Neural cell (in vitro differentiated cells): ENCODE measurements at regions not wholly inside any gene's neighbourhood (a gene's known extent, or its start where the extent isn't known, plus 50 kb on each side); places are given as distances from the start of the nearest gene placed in this dataset.

Experiments used
- H2AFZ ChIP-seq: fragments of 200-600, 300-800 bp; sonication (generic), shearing (Covaris generic); 2 replicates; pipeline ENCODE4 v1.6.0; 2014; ENCODE audit warnings: low read depth, mild to moderate bottlenecking, antibody characterized with exemption, low read length, moderate library complexity
- H3F3A ChIP-seq: fragments of 200-600 bp; shearing (Covaris generic); 2 replicates; pipeline ENCODE4 v1.6.1; 2016; ENCODE audit warnings: mild to moderate bottlenecking, moderate library complexity, mixed read lengths, antibody characterized with exemption, low read length; ENCODE audit not compliant: insufficient read depth, poor library complexity, severe bottlenecking
- H3K27ac ChIP-seq: fragments of 200-600, 300-800 bp; sonication (generic), shearing (Covaris generic); 2 replicates; pipeline ENCODE4 v1.5.1; 2014; ENCODE audit warnings: mild to moderate bottlenecking, low read length, moderate library complexity
- H3K27me3 ChIP-seq: fragments of 300-800, 200-600 bp; sonication (generic), shearing (Covaris generic); 2 replicates; pipeline ENCODE4 v1.6.0; 2014; ENCODE audit warnings: mild to moderate bottlenecking, low read depth, low read length, moderate library complexity; ENCODE audit not compliant: insufficient read depth
- H3K36me3 ChIP-seq: fragments of 300-800, 200-600 bp; sonication (generic), shearing (Covaris generic); 2 replicates; pipeline ENCODE4 v1.5.1; 2014; ENCODE audit warnings: mild to moderate bottlenecking, antibody characterized with exemption, low read length, moderate library complexity; ENCODE audit not compliant: insufficient read depth
- H3K4me2 ChIP-seq: fragments of 300-800, 200-600 bp; sonication (generic), shearing (Covaris generic); 2 replicates; pipeline ENCODE4 v1.6.0; 2014; ENCODE audit warnings: mild to moderate bottlenecking, low read length
- H3K4me3 ChIP-seq: fragments of 300-800, 200-600 bp; sonication (generic), shearing (Covaris generic); 2 replicates; pipeline ENCODE4 v1.5.1; 2014; ENCODE audit warnings: mild to moderate bottlenecking, low read length, moderate library complexity
- H3K79me2 ChIP-seq: fragments of 200-600 bp; shearing (Covaris generic); replicated peaks from 2 replicates; pipeline ENCODE4 v1.6.0; 2014; ENCODE audit warnings: mild to moderate bottlenecking, low read length, moderate library complexity; ENCODE audit not compliant: insufficient read depth
- H3K9ac ChIP-seq: fragments of 300-800, 200-600 bp; sonication (generic), shearing (Covaris generic); 2 replicates; pipeline ENCODE4 v1.6.1; 2016; ENCODE audit warnings: mild to moderate bottlenecking, low read length, mixed read lengths
- H3K9me2 ChIP-seq: fragments of 200-600 bp; shearing (Covaris generic); 2 replicates; pipeline ENCODE4 v1.6.1; 2016; ENCODE audit warnings: mild to moderate bottlenecking, low read length, mixed read lengths; ENCODE audit not compliant: insufficient read depth
- H3K9me3 ChIP-seq: fragments of 200-600, 300-800 bp; sonication (generic), shearing (Covaris generic); 2 replicates; pipeline ENCODE4 v1.6.1; 2016; ENCODE audit warnings: mild to moderate bottlenecking, mixed run types, low read length, moderate library complexity, mixed read lengths
- H4K20me1 ChIP-seq: fragments of 200-600 bp; shearing (Covaris generic); 2 replicates; pipeline ENCODE4 v1.6.1; 2016; ENCODE audit warnings: mild to moderate bottlenecking, mixed run types; ENCODE audit not compliant: insufficient read depth
- CTCF ChIP-seq: fragments of 450-650 bp; IDR thresholded peaks from 2 replicates; pipeline ENCODE4 v1.5.1; 2014; ENCODE audit warnings: antibody characterized with exemption, mild to moderate bottlenecking, moderate library complexity; ENCODE audit not compliant: poor library complexity, severe bottlenecking
- EP300 ChIP-seq: fragments of 450-650 bp; conservative IDR thresholded peaks from 2 replicates; pipeline ENCODE4 v1.6.1; 2014; ENCODE audit warnings: antibody characterized with exemption, mild to moderate bottlenecking, moderate library complexity; ENCODE audit not compliant: poor library complexity, severe bottlenecking
- EZH2 ChIP-seq: fragments of 200-600, 300-800 bp; shearing (Covaris generic), sonication (generic); IDR thresholded peaks from 2 replicates; pipeline ENCODE4 v1.6.1; 2014; ENCODE audit warnings: antibody characterized with exemption, low read length, borderline replicate concordance, mild to moderate bottlenecking; ENCODE audit not compliant: insufficient read depth, poor library complexity, severe bottlenecking
- MXI1 ChIP-seq: fragments of 450-650 bp; conservative IDR thresholded peaks from 2 replicates; pipeline ENCODE4 v1.6.1; 2014; ENCODE audit warnings: antibody characterized with exemption, mild to moderate bottlenecking; ENCODE audit not compliant: poor library complexity, severe bottlenecking
- POLR2AphosphoS5 ChIP-seq: IDR thresholded peaks from 2 replicates; pipeline ENCODE4 v1.6.1; 2012
- RAD21 ChIP-seq: fragments of 450-650 bp; conservative IDR thresholded peaks from 2 replicates; pipeline ENCODE4 v1.6.1; 2014; ENCODE audit warnings: antibody characterized with exemption, mild to moderate bottlenecking, moderate library complexity
- REST ChIP-seq: IDR thresholded peaks from 2 replicates; pipeline ENCODE4 v1.6.1; 2012; ENCODE audit warnings: borderline replicate concordance
- SMC3 ChIP-seq: fragments of 450-650 bp; conservative IDR thresholded peaks from 2 replicates; pipeline ENCODE4 v1.6.1; 2014; ENCODE audit warnings: antibody characterized with exemption, mild to moderate bottlenecking, moderate library complexity; ENCODE audit not compliant: poor library complexity
- TAF1 ChIP-seq: IDR thresholded peaks from 2 replicates; pipeline ENCODE4 v1.6.1; 2012; ENCODE audit warnings: low read depth

- Histone ChIP-seq H3K4me3 (no peak overlapping the region), H3K27me3 (no peaks in the 10 kb centered on the region), H3K79me2 (no peaks in the 10 kb centered on the region), H3K9ac (no peak overlapping the region), H3K9me2 (no peaks in the 10 kb centered on the region), H3K36me3 (no peaks in the 10 kb centered on the region), H4K20me1 (no peaks in the 10 kb centered on the region), H3K9me3 (no peaks in the 10 kb centered on the region), H2AFZ (no peak overlapping the region), H3K27ac (no peak overlapping the region), H3K4me2 (no peak overlapping the region), H3F3A (no peaks in the 10 kb centered on the region)
- TF ChIP-seq EZH2 = no peak
- TF ChIP-seq TAF1 = no peak
- no peak for TF ChIP-seq POLR2AphosphoS5
- no peak for TF ChIP-seq CTCF
- TF ChIP-seq SMC3 = no peak
- TF ChIP-seq RAD21 = no peak
- no peak for TF ChIP-seq REST
- TF ChIP-seq MXI1 = no peak
- TF ChIP-seq EP300 = no peak
These were observed 690.4 kb upstream of the IGFBP3 start for GRCh38 chr7:46611508-46611907.

- Histone ChIP-seq H3K4me3 (no peak overlapping the region), H3K36me3 (no peaks in the 10 kb centered on the region), H3K27me3 (no peaks in the 10 kb centered on the region), H3K9ac (no peak overlapping the region), H3K9me2 (no peaks in the 10 kb centered on the region), H3K9me3 (no peaks in the 10 kb centered on the region), H3K79me2 (no peaks in the 10 kb centered on the region), H4K20me1 (no peaks in the 10 kb centered on the region), H3K27ac (no peak overlapping the region), H3K4me2 (no peak overlapping the region), H2AFZ (no peak overlapping the region), H3F3A (no peaks in the 10 kb centered on the region)
- TF ChIP-seq RAD21 = no peak
- TF ChIP-seq EP300 = no peak
- TF ChIP-seq REST = no peak
- TF ChIP-seq TAF1 = no peak
- TF ChIP-seq SMC3 = no peak
These were observed 689.7 kb upstream of the IGFBP3 start for GRCh38 chr7:46610746-46611145.
